HEK293 (cell line): ENCODE measurements at regions not wholly inside any gene's neighbourhood (a gene's known extent, or its start where the extent isn't known, plus 50 kb on each side); places are given as distances from the start of the nearest gene placed in this dataset.

Source experiments
- SP3 ChIP-seq: fragments of 450-650 bp; formaldehyde crosslinking; IDR thresholded peaks from 2 replicates; pipeline ENCODE4 v1.5.1; 2016; ENCODE audit warnings: missing biosample characterization, missing genetic modification characterization
- ZNF311 ChIP-seq: fragments of 450-650 bp; formaldehyde crosslinking; IDR thresholded peaks from 2 replicates; pipeline ENCODE4 v1.5.1; 2017; ENCODE audit warnings: missing biosample characterization, missing genetic modification characterization, borderline replicate concordance
- ZNF37A ChIP-seq: fragments of 450-650 bp; IDR thresholded peaks from 2 replicates; pipeline ENCODE4 v1.5.1; 2018; ENCODE audit warnings: missing biosample characterization, missing genetic modification characterization
- ZNF707 ChIP-seq: fragments of 450-650 bp; formaldehyde crosslinking; IDR thresholded peaks from 2 replicates; pipeline ENCODE4 v1.5.1; 2016; ENCODE audit warnings: missing biosample characterization, missing genetic modification characterization
- TF ChIP-seq, protein P1 (sequence below): fragments of 450-650 bp; formaldehyde crosslinking; IDR thresholded peaks from 2 replicates; pipeline ENCODE4 v1.5.1; 2016; ENCODE audit warnings: missing biosample characterization, missing genetic modification characterization

DNA sequence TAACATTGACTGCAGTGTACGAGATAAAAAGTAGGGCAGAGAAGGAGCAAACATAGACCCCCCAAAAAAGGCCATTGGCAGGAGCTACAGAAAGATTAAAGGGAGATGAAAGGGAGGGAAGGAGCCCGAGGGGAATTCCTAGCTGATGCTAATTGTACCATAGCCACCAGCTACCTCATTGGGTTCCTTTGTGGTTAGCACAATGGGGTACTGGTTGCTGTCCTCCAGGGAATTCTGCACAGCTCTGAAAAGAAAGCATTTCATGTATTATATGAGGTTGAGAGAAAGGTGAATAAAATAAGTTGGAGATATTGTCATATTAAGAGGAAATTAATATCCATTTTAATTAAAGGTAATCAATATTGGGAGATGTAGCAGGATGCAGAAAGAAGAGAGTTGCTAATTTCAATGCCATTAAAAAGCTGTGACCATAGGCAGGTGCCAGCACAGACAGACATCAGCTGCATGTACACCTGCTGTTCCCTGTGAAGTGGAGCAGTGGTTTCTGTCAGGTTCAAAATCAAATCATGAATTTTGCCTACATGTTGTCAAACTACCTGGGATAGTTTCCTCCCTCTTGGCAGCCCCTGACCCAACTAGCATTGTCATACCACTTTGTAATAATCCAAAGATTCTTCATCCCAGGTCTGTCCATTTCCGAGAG, 185.4 kb upstream of the DLGAP1 start:
- TF ChIP-seq, protein P1, sequence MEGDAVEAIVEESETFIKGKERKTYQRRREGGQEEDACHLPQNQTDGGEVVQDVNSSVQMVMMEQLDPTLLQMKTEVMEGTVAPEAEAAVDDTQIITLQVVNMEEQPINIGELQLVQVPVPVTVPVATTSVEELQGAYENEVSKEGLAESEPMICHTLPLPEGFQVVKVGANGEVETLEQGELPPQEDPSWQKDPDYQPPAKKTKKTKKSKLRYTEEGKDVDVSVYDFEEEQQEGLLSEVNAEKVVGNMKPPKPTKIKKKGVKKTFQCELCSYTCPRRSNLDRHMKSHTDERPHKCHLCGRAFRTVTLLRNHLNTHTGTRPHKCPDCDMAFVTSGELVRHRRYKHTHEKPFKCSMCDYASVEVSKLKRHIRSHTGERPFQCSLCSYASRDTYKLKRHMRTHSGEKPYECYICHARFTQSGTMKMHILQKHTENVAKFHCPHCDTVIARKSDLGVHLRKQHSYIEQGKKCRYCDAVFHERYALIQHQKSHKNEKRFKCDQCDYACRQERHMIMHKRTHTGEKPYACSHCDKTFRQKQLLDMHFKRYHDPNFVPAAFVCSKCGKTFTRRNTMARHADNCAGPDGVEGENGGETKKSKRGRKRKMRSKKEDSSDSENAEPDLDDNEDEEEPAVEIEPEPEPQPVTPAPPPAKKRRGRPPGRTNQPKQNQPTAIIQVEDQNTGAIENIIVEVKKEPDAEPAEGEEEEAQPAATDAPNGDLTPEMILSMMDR, result no peak
- TF ChIP-seq SP3 (no peak), ZNF707 (tag by site-specific recombination) (no peak), ZNF311 (tag by site-specific recombination) (no peak), ZNF37A (tag by site-specific recombination) (no peak)
